GM12891 (cell line): ENCODE measurements at regions not wholly inside any gene's neighbourhood (a gene's known extent, or its start where the extent isn't known, plus 50 kb on each side); places are given as distances from the start of the nearest gene placed in this dataset.

Experiments
- PAX5 ChIP-seq: IDR thresholded peaks from 2 replicates; pipeline ENCODE4 v1.6.1; 2011; ENCODE audit warnings: low read length, moderate library complexity, mild to moderate bottlenecking; ENCODE audit not compliant: insufficient read depth, severe bottlenecking
- POLR2A ChIP-seq: IDR thresholded peaks from 2 replicates; pipeline ENCODE4 v1.6.1; 2011; ENCODE audit warnings: low read depth, low read length, control low read depth
- POLR2AphosphoS5 ChIP-seq: IDR thresholded peaks from 2 replicates; pipeline ENCODE4 v1.6.1; 2011; ENCODE audit warnings: low read depth, low read length, control low read depth
- SPI1 ChIP-seq: IDR thresholded peaks from 2 replicates; pipeline ENCODE4 v1.6.1; 2011; ENCODE audit warnings: low read depth, low read length, control low read depth
- TAF1 ChIP-seq: IDR thresholded peaks from 2 replicates; pipeline ENCODE4 v1.6.1; 2011; ENCODE audit warnings: low read depth, low read length, control low read depth

- TF ChIP-seq POLR2AphosphoS5 (no peak), POLR2A (no peak), TAF1 (no peak), PAX5 (no peak), SPI1 (no peak)
These were observed 102.4 kb upstream of the C14orf180 start for GRCh38 chr14:104477117-104477623.
